Glutamatergic neuron (in vitro differentiated cells): ENCODE measurements at regions not wholly inside any gene's neighbourhood (a gene's known extent, or its start where the extent isn't known, plus 50 kb on each side); places are given as distances from the start of the nearest gene placed in this dataset.

Source experiments
- DNase-seq: peaks from one replicate; pipeline ENCODE4 v3.0.0; 2022
- H3K27ac Mint-ChIP-seq: one replicate; pipeline ENCODE4 v1.8.0; 2020; ENCODE audit warnings: mild to moderate bottlenecking, mixed read lengths, inconsistent platforms; ENCODE audit not compliant: unreplicated experiment
- H3K27me3 Mint-ChIP-seq: one replicate; pipeline ENCODE4 v1.8.0; 2020; ENCODE audit warnings: mild to moderate bottlenecking, moderate library complexity, mixed read lengths, inconsistent platforms; ENCODE audit not compliant: unreplicated experiment
- H3K36me3 Mint-ChIP-seq: one replicate; pipeline ENCODE4 v1.8.0; 2020; ENCODE audit warnings: mild to moderate bottlenecking, mixed read lengths, inconsistent platforms; ENCODE audit not compliant: unreplicated experiment
- H3K4me1 Mint-ChIP-seq: one replicate; pipeline ENCODE4 v1.8.0; 2020; ENCODE audit warnings: mild to moderate bottlenecking, low read depth, mixed read lengths, inconsistent platforms; ENCODE audit not compliant: unreplicated experiment
- H3K4me3 Mint-ChIP-seq: one replicate; pipeline ENCODE4 v1.8.0; 2020; ENCODE audit warnings: mild to moderate bottlenecking, mixed read lengths, inconsistent platforms; ENCODE audit not compliant: unreplicated experiment
- H3K9me3 Mint-ChIP-seq: one replicate; pipeline ENCODE4 v1.8.0; 2020; ENCODE audit warnings: mild to moderate bottlenecking, moderate library complexity, mixed read lengths, inconsistent platforms; ENCODE audit not compliant: unreplicated experiment
- CTCF ChIP-seq: fragments of 200-600 bp; sonication (generic); IDR thresholded peaks from one replicate; pipeline ENCODE4 v1.5.0; 2021; ENCODE audit not compliant: partially characterized antibody, unreplicated experiment

GRCh38 chr7:8314566-8314965 is 52.6 kb upstream of the ICA1 start:
- H3K36me3 Mint-ChIP-seq, result peaks cover 27% of the 10 kb centered on the region
- H3K4me3 Mint-ChIP-seq, result no peak overlapping the region
- H3K9me3 Mint-ChIP-seq, result peaks cover 1% of the 10 kb centered on the region
- no peaks in the 10 kb centered on the region for H3K27me3 Mint-ChIP-seq
- TF ChIP-seq CTCF, result no peak
- no peak for DNase-seq
- H3K4me1 Mint-ChIP-seq, result no peaks in the 10 kb centered on the region
- H3K27ac Mint-ChIP-seq, result no peak overlapping the region

- no peak for DNase-seq
- no peak overlapping the region for H3K27ac Mint-ChIP-seq
- no peaks in the 10 kb centered on the region for H3K9me3 Mint-ChIP-seq
- peaks cover 15% of the 10 kb centered on the region for H3K36me3 Mint-ChIP-seq
- no peaks in the 10 kb centered on the region for H3K27me3 Mint-ChIP-seq
- no peaks in the 10 kb centered on the region for H3K4me1 Mint-ChIP-seq
- H3K4me3 Mint-ChIP-seq, result no peak overlapping the region
- TF ChIP-seq CTCF, result no peak
Measured at GRCh38 chr7:8319115-8319514, 57.1 kb upstream of the ICA1 start.

- Mint-ChIP-seq H3K27me3 (no peaks in the 10 kb centered on the region), H3K4me1 (no peaks in the 10 kb centered on the region), H3K9me3 (no peaks in the 10 kb centered on the region), H3K27ac (no peak overlapping the region), H3K4me3 (no peak overlapping the region), H3K36me3 (peaks cover 15% of the 10 kb centered on the region)
- DNase-seq, result no peak
- TF ChIP-seq CTCF, result no peak
Measured at GRCh38 chr7:8320174-8320573, 58.2 kb upstream of the ICA1 start.

- no peak overlapping the region for H3K27ac Mint-ChIP-seq
- H3K36me3 Mint-ChIP-seq, result peaks cover 14% of the 10 kb centered on the region
- no peaks in the 10 kb centered on the region for H3K4me1 Mint-ChIP-seq
- no peaks in the 10 kb centered on the region for H3K9me3 Mint-ChIP-seq
- no peaks in the 10 kb centered on the region for H3K27me3 Mint-ChIP-seq
- no peak overlapping the region for H3K4me3 Mint-ChIP-seq
- TF ChIP-seq CTCF, result no peak
- no peak for DNase-seq
Measured at GRCh38 chr7:8321312-8321711, 59.3 kb upstream of the ICA1 start.

GRCh38 chr7:8322667-8323066 is 60.7 kb upstream of the ICA1 start:
- TF ChIP-seq CTCF, result no peak
- Mint-ChIP-seq H3K27ac (no peak overlapping the region), H3K27me3 (no peaks in the 10 kb centered on the region), H3K36me3 (peaks cover 11% of the 10 kb centered on the region), H3K4me1 (no peaks in the 10 kb centered on the region), H3K9me3 (no peaks in the 10 kb centered on the region), H3K4me3 (no peak overlapping the region)
- DNase-seq, result no peak
